HL-60 (cell line): ENCODE measurements at regions not wholly inside any gene's neighbourhood (a gene's known extent, or its start where the extent isn't known, plus 50 kb on each side); places are given as distances from the start of the nearest gene placed in this dataset.

Source experiments
- DNase-seq, 2 experiments: peaks; one replicate each; pipeline ENCODE4 v3.0.0-alpha.2; 2010 to 2020; ENCODE audit warnings: low read depth in 1 of 2, low spot score in 1 of 2
- H3K27ac ChIP-seq: fragments of 250-450 bp; sonication (Bioruptor Pico); replicated peaks from 2 replicates; pipeline ENCODE4 v1.5.1; 2020; ENCODE audit warnings: mild to moderate bottlenecking, moderate library complexity
- H3K27me3 ChIP-seq: fragments of 250-450 bp; sonication (Bioruptor Pico); 2 replicates; pipeline ENCODE4 v1.5.1; 2021; ENCODE audit warnings: mild to moderate bottlenecking, moderate library complexity; ENCODE audit not compliant: insufficient read depth, poor library complexity, severe bottlenecking
- H3K4me3 ChIP-seq: replicated peaks from 2 replicates; pipeline ENCODE4 v1.5.1; 2011; ENCODE audit warnings: mild to moderate bottlenecking, control low read depth, low read length; ENCODE audit not compliant: insufficient read depth
- GABPA ChIP-seq: IDR thresholded peaks from 2 replicates; pipeline ENCODE4 v1.6.1; 2012; ENCODE audit warnings: low read depth
- POLR2AphosphoS5 ChIP-seq: IDR thresholded peaks from 2 replicates; pipeline ENCODE4 v1.6.1; 2012; ENCODE audit warnings: low read depth
- SPI1 ChIP-seq: IDR thresholded peaks from 2 replicates; pipeline ENCODE4 v1.6.1; 2012; ENCODE audit warnings: low read depth, mild to moderate bottlenecking, borderline replicate concordance
- TF ChIP-seq, protein P1 (sequence below): IDR thresholded peaks from 2 replicates; pipeline ENCODE4 v1.6.1; 2012; ENCODE audit warnings: low read depth; ENCODE audit not compliant: insufficient replicate concordance
- TF ChIP-seq, protein P2 (sequence below): IDR thresholded peaks from one replicate; pipeline ENCODE4 v1.5.1; 2011; ENCODE audit warnings: low read length, control low read depth, inconsistent platforms; ENCODE audit not compliant: insufficient read depth

DNA sequence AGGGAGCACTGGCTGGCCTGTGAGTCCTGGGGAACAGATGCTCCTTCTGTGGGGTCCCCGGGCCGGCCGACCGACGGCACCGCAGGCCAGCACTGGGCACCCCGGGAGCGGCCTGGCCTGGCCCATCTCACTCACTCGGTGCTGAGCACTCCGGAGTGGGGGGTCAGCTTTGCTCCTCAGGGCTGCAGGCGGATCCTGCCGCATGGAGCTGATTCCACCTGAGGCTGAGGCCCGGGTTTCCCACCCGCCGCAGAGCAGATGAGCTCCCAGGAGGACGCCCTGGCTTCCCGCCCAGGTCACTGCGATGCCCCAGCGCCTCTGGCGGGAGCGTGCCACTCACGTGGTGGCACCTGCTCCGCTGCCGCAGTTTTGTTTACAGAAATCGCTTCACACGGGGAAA is 418.6 kb downstream of the GALR1 start:
- Histone ChIP-seq H3K27me3 (peaks cover 5% of the 10 kb centered on the region), H3K4me3 (no peak overlapping the region), H3K27ac (no peak overlapping the region)
- DNase-seq, result no peak
- TF ChIP-seq SPI1 (no peak), GABPA (no peak), POLR2AphosphoS5 (no peak)
- TF ChIP-seq, protein P1, sequence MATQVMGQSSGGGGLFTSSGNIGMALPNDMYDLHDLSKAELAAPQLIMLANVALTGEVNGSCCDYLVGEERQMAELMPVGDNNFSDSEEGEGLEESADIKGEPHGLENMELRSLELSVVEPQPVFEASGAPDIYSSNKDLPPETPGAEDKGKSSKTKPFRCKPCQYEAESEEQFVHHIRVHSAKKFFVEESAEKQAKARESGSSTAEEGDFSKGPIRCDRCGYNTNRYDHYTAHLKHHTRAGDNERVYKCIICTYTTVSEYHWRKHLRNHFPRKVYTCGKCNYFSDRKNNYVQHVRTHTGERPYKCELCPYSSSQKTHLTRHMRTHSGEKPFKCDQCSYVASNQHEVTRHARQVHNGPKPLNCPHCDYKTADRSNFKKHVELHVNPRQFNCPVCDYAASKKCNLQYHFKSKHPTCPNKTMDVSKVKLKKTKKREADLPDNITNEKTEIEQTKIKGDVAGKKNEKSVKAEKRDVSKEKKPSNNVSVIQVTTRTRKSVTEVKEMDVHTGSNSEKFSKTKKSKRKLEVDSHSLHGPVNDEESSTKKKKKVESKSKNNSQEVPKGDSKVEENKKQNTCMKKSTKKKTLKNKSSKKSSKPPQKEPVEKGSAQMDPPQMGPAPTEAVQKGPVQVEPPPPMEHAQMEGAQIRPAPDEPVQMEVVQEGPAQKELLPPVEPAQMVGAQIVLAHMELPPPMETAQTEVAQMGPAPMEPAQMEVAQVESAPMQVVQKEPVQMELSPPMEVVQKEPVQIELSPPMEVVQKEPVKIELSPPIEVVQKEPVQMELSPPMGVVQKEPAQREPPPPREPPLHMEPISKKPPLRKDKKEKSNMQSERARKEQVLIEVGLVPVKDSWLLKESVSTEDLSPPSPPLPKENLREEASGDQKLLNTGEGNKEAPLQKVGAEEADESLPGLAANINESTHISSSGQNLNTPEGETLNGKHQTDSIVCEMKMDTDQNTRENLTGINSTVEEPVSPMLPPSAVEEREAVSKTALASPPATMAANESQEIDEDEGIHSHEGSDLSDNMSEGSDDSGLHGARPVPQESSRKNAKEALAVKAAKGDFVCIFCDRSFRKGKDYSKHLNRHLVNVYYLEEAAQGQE, result no peak
- TF ChIP-seq, protein P2, sequence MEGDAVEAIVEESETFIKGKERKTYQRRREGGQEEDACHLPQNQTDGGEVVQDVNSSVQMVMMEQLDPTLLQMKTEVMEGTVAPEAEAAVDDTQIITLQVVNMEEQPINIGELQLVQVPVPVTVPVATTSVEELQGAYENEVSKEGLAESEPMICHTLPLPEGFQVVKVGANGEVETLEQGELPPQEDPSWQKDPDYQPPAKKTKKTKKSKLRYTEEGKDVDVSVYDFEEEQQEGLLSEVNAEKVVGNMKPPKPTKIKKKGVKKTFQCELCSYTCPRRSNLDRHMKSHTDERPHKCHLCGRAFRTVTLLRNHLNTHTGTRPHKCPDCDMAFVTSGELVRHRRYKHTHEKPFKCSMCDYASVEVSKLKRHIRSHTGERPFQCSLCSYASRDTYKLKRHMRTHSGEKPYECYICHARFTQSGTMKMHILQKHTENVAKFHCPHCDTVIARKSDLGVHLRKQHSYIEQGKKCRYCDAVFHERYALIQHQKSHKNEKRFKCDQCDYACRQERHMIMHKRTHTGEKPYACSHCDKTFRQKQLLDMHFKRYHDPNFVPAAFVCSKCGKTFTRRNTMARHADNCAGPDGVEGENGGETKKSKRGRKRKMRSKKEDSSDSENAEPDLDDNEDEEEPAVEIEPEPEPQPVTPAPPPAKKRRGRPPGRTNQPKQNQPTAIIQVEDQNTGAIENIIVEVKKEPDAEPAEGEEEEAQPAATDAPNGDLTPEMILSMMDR, result no peak

DNA sequence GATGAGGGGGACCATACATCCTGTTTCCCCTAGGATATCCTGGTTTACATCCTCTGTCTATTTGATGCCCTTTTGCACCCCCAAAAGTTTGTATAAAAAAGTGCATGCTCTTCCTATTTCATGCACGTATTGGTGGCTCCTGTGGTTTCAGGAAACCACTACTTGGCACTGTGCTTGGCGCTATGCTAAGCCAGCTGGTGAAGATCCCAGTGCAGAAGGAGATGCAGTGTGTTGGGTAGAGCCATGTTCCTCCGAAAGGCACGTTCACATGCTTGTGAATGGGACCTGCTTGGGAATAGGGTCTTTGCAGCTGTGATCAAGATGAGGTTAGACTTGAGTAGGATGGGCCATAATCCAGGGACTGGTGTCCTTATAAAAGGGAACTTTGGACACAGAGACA is 419.7 kb downstream of the GALR1 start:
- TF ChIP-seq, protein P1, result no peak
- TF ChIP-seq GABPA (no peak), SPI1 (no peak), POLR2AphosphoS5 (no peak)
- TF ChIP-seq, protein P2, result no peak
- Histone ChIP-seq H3K4me3 (no peak overlapping the region), H3K27me3 (peaks cover 5% of the 10 kb centered on the region), H3K27ac (no peak overlapping the region)
- DNase-seq, result no peak

DNA sequence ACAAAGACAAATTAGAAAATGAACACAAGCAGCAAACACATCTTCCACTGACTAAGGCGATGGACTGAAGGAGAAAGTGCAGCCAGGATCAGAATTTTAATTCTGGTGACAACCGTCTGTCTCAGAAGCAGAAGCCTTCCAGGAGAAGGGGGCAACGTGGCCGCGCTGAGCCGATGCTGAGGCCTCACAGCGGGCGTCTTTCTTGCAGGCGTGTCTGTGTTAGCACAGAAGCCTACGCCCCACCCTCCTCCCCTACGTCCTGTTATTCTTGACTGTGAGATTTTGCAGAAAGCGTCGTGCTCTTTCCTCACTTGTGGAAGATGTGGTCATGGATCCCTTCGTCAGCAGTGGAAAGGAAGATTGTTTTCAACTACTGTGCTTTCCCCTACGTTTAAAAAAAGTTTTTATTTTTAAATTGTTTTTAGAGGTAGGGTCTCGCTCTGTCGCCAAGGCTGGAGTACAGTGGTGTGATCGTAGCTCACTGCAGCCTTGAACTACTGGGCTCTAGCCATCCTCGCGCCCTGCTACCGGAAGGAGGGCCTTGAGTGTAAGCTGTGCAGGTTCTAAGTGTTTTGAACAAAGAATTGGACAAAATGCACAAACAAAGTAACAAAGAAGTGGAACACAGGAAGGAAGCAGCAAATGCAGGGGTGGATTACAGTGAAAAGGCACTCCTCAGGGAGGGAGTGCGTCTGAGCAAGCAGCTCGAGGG is 422.0 kb downstream of the GALR1 start:
- Histone ChIP-seq H3K27me3 (peaks cover 8% of the 10 kb centered on the region), H3K4me3 (no peak overlapping the region), H3K27ac (no peak overlapping the region)
- TF ChIP-seq, protein P2, result no peak
- TF ChIP-seq SPI1 (no peak), GABPA (no peak), POLR2AphosphoS5 (no peak)
- TF ChIP-seq, protein P1, result no peak
- DNase-seq, result no peak
